T-helper 2 cell treated with Interferon-gamma antibody and Interleukin-4, amounts not matched to agents 5 μg/mL and 100 μg/mL, for 36 hours (primary cell): ENCODE measurements at regions not wholly inside any gene's neighbourhood (a gene's known extent, or its start where the extent isn't known, plus 50 kb on each side); places are given as distances from the start of the nearest gene placed in this dataset.

Experiments
- DNase-seq: peaks from one replicate; pipeline ENCODE4 v3.0.0; 2021; ENCODE audit warnings: low spot score
- H3K27ac Mint-ChIP-seq: one replicate; pipeline ENCODE4 v1.8.0; 2021; ENCODE audit warnings: mild to moderate bottlenecking, mixed read lengths
- H3K27me3 Mint-ChIP-seq: one replicate; pipeline ENCODE4 v1.8.0; 2021; ENCODE audit warnings: low read depth, mixed read lengths
- H3K36me3 Mint-ChIP-seq: one replicate; pipeline ENCODE4 v1.8.0; 2021; ENCODE audit warnings: low read depth, mixed read lengths
- H3K4me1 Mint-ChIP-seq: one replicate; pipeline ENCODE4 v1.8.0; 2021; ENCODE audit warnings: low read depth, mixed read lengths
- H3K4me3 Mint-ChIP-seq: one replicate; pipeline ENCODE4 v1.8.0; 2022; ENCODE audit warnings: mild to moderate bottlenecking, moderate library complexity, mixed read lengths
- H3K9me3 Mint-ChIP-seq: one replicate; pipeline ENCODE4 v1.8.0; 2021; ENCODE audit warnings: mixed read lengths

- Mint-ChIP-seq H3K9me3 (no peaks in the 10 kb centered on the region), H3K27me3 (no peaks in the 10 kb centered on the region), H3K27ac (no peak overlapping the region), H3K4me1 (no peaks in the 10 kb centered on the region), H3K4me3 (no peak overlapping the region), H3K36me3 (no peaks in the 10 kb centered on the region)
- no peak for DNase-seq
Observed at GRCh38 chr4:120144634-120145033, 78.0 kb upstream of the MAD2L1 start.

DNA sequence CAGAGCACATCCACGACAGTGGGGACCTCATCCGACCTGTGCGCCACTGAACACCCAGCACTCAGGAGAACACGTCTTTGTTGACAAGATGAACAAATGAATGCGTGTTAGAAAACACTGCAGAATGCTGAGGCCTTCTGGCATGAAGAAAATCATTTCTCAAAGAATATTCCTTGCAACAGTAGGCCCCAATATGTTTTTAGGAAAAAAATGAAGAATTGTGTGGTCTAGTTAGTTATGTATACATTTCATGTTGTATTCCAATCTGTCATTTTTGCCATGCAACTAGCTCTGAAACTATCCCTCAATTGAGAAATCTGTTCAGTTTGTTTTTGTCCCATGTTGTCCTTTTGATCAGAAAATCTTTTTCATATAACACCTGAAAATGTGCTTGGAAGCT lies 77.4 kb upstream of the MAD2L1 start:
- Mint-ChIP-seq H3K4me3 (no peak overlapping the region), H3K27ac (no peak overlapping the region), H3K27me3 (no peaks in the 10 kb centered on the region), H3K9me3 (no peaks in the 10 kb centered on the region), H3K4me1 (no peaks in the 10 kb centered on the region), H3K36me3 (no peaks in the 10 kb centered on the region)
- DNase-seq = no peak

- Mint-ChIP-seq H3K27ac (no peak overlapping the region), H3K9me3 (no peaks in the 10 kb centered on the region), H3K36me3 (no peaks in the 10 kb centered on the region), H3K4me3 (no peak overlapping the region), H3K27me3 (no peaks in the 10 kb centered on the region), H3K4me1 (no peaks in the 10 kb centered on the region)
- DNase-seq = no peak
Observed at GRCh38 chr4:120139392-120139791, 72.7 kb upstream of the MAD2L1 start.

GRCh38 chr4:120132935-120133334 lies 66.3 kb upstream of the MAD2L1 start:
- Mint-ChIP-seq H3K9me3 (no peaks in the 10 kb centered on the region), H3K36me3 (no peaks in the 10 kb centered on the region), H3K27me3 (no peaks in the 10 kb centered on the region), H3K4me3 (no peak overlapping the region), H3K27ac (no peak overlapping the region), H3K4me1 (no peaks in the 10 kb centered on the region)
- DNase-seq = no peak

GRCh38 chr4:120130786-120131185 lies 64.1 kb upstream of the MAD2L1 start:
- DNase-seq = no peak
- H3K4me1 Mint-ChIP-seq = no peaks in the 10 kb centered on the region
- no peak overlapping the region for H3K4me3 Mint-ChIP-seq
- H3K36me3 Mint-ChIP-seq = no peaks in the 10 kb centered on the region
- no peak overlapping the region for H3K27ac Mint-ChIP-seq
- H3K9me3 Mint-ChIP-seq = no peaks in the 10 kb centered on the region
- no peaks in the 10 kb centered on the region for H3K27me3 Mint-ChIP-seq
